Left colon (tissue), 2 donors: ENCODE measurements at regions not wholly inside any gene's neighbourhood (a gene's known extent, or its start where the extent isn't known, plus 50 kb on each side); places are given as distances from the start of the nearest gene placed in this dataset.
A peak's percentile ranks its signal among the peaks of the same experiment; 100 is the strongest.

Source experiments
- ATAC-seq: fragments of 200-7000 bp; cut with Tn5 transposase; one replicate; pipeline ENCODE4 v1.9.1; 2020; ENCODE audit warnings: mild to moderate bottlenecking, moderate library complexity
- DNase-seq, 2 donors: peaks; one replicate each; pipeline ENCODE4 v3.0.0-alpha.2; 2020
- intact Hi-C, 2 donors: fragments of 100-400 bp; cut with DNase I in 1 of 2; cut with micrococcal nuclease in 1 of 2; formaldehyde crosslinking; loops; one replicate each; pipeline versions ENCODE4 v1.11.2 to v1.14.0; 2022; cut with DNase I, micrococcal nuclease
- donor health status: DM: no; HTN: no; CAD: no.
- donor health status: DM: yes; HTN: yes; CAD: no.

DNA sequence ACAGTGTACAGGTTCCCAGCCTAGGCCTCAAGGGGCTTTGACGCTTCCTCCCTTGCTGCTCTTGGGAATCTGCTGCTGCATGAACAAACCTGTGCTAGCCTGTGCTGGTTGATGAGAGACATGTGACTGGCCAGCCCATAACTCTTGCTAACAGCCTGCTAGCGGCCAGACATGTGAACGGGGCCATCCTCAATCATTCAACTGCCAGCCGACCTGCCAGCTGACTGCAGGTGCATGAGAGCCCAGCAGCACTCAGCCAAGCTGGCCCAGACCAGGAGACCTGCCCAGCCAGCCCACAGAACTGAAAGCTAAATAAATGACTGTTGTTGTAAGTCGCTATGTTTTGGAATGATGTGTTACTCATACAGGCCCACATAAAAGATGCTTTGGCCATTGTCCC, 82.4 kb upstream of the DLG1 start:
- DNase-seq (no peak), ATAC-seq (no peak)
- intact Hi-C loops, result no loop called here

DNA sequence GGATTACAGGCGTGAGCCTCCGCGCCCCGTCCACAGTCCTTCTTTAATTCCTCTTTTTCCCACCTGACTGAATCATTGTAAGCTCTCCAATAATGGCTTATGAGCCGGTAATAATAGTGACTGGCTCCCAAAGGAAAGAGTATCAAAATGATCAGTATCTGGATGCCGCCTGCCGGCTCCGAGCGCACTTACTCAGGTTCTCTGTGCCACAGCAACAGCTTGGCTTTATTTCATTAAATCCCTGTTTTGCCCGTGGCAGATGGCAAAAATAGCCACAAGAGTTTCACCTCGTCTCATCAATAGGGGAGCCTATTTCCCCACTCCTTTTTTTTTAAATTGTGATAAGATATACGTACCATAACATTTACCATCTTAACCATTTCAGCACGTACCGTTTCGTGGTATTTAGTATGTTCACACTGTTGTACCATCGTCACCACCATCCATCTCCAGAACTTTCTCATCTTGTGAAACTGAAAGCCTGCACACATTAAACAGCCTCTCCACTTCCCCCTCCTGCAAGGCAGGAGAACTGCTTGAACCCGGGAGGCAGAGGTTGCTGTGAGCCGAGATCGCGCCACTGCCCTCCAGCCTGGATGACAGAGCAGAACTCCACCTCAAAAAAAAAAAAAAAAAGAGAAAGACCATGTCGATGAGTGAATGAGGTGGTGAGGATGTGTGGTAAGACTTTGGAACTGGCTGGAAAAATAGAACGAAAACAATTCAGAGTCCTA, 80.7 kb upstream of the DLG1 start:
- ATAC-seq (no peak), DNase-seq (no peak)
- intact Hi-C loops, result no loop called here

DNA sequence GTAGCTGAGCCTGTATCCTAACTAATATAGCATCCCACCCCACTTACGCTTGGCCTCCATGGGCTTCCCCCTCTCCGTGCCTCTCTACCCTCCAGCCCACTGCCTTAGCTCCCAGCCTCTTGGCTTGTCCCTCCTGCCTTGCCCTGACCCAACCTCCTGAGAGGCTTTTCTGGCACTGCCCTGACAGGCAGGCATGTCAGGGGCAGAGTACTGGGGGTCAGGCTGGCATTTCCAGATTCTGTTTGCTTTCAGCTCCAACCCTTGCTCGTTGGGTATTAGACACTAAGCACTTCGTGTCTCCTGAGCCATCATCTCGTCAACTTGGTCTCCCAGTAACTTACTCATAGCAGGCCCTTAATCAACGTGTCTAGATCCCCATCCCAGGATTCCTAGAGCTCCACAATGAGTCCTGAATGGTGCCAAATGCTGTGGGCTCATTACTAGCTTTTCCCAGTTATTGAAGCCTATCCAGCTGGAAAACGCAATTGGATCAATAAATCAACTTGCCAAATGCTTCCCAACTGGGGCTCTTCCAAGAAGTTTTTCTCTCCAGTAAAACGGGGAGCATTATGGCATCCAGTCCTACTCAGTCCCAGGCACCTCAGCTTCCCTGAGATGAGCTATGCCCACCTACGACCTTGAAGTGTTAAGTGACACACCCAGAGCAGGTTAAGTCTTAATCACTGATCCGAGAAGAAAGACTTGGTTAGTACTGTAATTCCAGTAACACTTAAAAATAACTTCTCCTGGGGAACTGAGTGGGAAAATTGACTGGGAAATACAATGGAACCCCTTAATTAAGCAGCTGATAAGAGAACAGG, 78.5 kb upstream of the DLG1 start:
- intact Hi-C loops, result no loop called here
- no peak for ATAC-seq
- no peak for DNase-seq

DNA sequence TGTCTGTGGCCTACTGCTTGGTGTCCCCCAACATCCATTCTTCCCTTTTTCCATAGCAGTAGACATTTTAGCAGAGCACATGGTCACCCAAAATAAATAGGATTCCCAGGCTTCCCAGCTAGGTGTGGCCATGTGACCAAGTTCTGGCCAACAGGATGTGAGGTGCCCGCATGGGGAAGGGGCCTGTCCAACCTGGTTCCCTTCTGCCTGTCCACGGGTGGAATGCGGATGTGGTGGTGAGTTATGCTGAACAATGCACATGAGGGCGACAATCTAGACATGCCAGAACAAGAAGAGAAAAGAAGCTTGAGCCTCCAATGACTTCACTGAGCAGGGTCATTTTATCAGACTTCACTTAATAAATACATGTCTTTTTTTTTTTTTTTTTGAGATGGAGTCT, 77.6 kb upstream of the DLG1 start:
- intact Hi-C loops, result no loop called here
- no peak for ATAC-seq
- no peak for DNase-seq

DNA sequence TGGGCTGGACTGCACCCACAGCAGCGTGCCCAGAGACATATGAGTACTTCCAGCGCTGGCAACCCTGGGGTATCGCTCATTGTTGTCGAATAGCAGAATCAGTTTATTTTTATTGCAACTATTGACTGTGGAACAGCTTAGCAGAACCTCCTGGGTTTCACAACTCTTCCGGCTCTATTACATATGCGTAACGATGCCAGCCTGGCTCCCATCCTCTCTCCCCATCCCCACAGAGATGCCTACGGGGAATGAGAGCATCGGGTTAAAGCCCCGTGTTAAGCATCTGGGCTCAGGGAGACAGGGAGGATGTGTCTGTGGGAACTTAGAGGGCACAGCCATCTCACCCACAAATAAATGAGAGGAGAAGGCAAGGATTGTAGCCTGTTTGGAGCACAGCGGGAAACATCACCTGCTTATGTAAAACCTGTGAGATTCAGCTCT, 76.6 kb upstream of the DLG1 start:
- intact Hi-C loops, result no loop called here
- DNase-seq (no peak), ATAC-seq (no peak)

DNA sequence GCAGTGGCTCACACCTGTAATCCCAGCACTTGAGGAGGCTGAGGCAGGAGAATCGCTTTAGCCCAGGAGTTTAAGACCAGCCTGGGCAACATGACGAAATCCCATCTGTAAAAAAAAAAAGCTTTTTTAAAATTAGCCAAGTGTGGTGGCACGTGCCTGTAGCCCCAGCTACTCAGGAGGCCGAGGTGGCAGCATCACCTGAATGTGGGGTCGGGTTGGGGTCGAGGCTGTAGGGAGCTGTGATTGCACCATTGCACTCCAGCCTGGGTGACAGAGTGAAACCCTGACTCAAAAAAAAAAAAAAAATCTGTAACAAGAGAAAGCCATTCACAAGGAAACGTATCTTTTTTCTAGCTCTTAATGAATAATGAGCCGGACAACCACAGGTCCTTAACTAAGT, 74.7 kb upstream of the DLG1 start:
- ATAC-seq (no peak), DNase-seq (no peak)
- intact Hi-C loops, result no loop called here

DNA sequence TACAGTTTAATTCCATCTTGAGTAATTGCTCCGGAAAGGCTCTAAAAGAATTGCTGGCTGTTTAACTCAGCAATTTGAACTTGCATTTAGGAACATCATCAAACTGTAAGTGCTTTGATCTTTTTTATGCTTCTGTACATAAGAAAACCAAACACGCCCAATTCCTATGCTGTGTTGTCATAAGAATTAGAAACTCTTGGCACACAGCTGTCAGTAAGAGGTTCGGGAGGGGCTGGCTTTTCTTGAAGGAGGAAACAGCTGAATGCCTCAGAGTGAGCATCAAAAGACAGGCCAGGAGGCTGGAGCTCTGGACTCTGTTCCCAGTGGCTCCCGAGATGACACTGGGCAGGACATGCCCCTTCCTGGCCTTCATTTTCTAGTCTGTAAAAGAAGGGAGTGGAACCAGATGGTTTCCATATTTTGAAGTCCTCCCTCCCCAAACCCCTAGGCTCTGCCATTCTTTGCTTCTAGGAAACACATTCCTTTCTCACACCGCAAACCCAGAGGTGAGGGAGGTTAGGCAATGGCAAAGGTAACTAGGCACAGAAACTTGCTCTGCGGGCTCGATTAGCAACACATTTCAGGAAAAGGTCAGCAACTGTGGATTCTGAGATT, 73.7 kb upstream of the DLG1 start:
- intact Hi-C loops, result no loop called here
- DNase-seq, result peak; percentile 37 to 70
- ATAC-seq, result peak; percentile 97

DNA sequence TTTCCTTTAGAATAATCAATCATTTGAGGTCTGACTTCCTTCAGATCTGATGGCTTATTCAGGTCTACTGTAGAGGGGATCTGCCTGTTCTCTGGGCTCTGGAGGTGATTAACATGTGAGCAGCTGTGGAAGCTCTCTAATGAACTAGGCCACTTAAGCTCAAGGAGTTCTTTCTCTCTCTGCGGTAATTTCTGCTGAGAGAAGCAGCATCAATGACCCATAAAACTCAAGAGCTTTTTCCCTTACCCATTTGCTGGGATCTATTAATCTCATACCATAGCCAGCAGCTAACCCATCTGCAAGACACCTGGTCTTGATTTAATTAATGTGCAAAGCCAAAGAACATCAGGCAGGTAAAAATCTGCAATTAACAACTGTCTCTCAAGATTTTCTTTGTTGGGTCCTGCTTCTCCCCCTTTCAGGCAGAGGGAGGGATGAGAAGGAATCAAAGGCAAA, 73.2 kb upstream of the DLG1 start:
- ATAC-seq, result no peak
- no peak for DNase-seq
- intact Hi-C loops, result no loop called here

DNA sequence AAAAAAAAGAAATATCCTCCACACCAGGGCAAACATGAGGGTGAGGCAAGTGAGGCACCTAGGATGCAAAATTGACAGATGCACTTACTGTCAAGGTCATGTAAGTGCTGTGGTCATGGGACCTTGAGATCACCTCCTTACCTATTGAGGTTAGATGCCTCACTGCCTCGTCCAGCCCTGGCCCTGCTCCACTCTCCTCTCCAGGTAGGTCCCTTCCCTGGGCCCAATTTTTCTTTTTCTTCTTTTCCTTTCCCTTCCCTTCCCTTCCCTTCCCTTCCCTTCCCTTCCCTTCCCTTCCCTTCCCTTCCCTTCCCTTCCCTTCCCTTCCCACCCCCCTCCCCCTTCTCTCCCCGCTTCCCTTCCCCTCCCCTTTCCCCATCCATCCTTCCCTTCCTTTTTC, 71.1 kb upstream of the DLG1 start:
- no peak for DNase-seq
- intact Hi-C loops, result no loop called here
- no peak for ATAC-seq

DNA sequence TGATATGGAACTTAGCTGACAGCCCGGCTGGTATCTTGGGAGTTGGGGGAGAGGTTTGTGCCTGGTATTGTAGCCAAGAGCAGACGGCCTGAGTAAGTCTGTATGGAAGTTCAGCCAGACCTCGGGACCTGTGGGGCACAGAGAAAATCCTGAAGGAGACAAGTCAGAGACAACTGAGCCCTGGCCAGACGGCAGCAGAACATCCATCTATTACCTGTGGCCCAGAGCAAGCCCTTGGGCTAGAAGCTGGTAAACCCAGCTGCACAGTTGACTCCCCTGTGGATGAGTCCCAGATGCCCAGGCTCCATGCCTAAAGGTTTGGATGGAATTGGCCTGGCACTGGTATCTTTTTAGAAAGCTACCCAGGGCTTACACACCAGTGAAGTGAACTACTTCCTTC, 70.4 kb upstream of the DLG1 start:
- DNase-seq (no peak), ATAC-seq (no peak)
- intact Hi-C loops, result no loop called here

DNA sequence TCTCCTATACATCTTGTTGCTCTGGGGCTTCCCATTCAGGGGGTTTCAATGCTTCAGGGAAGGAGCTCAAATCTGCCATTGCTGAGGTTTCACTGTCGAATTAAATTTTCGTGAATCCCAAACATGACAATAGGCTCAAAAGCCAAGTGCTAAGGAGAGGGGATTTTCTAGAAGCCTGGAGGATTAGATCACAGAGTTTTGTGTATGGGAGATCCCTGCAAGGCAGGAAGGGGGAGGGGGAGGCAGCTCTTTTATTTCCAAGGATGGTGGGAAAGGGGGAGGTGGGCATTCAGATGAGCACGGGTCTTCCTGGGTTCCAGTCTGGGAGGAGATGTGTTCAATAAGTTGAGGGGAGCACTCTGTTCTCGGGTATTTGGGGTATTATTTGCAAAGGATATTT, 69.9 kb upstream of the DLG1 start:
- DNase-seq (no peak), ATAC-seq (no peak)
- intact Hi-C loops, result no loop called here

DNA sequence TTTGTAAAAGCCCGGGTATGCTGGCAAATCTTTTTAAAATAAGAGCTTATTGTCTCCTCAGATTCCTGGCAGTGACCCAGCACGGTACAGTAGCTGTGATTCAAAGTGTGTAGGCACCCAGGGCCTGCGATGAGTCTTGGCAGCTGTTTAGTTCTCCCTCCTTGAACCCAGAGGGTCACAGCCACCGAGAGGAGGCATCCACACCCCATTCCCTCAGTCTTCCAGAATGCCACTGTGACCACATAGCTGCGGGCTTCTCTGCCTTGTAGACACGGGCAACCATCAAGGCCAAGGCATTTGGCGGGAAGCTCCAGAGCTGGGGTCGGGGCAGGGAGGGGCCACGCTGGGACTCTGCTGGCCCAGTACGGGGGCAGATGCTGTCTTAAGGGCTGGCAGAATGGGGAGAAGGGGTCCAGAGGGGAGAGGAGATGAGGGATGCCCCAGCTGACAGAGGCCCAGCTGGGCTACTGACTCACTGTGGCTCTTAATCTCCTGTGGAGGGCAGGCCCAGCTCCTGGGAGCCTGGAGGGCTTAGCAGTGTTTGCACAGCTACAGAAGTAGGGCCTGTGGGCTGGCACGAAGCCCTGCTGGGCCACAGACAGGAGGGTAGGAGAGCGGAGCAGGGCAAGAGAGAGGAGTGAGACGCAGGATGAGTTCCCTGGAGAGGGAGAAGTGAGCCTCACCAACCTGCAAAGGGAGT, 68.8 kb upstream of the DLG1 start:
- DNase-seq (no peak), ATAC-seq (no peak)
- intact Hi-C loops, result no loop called here

DNA sequence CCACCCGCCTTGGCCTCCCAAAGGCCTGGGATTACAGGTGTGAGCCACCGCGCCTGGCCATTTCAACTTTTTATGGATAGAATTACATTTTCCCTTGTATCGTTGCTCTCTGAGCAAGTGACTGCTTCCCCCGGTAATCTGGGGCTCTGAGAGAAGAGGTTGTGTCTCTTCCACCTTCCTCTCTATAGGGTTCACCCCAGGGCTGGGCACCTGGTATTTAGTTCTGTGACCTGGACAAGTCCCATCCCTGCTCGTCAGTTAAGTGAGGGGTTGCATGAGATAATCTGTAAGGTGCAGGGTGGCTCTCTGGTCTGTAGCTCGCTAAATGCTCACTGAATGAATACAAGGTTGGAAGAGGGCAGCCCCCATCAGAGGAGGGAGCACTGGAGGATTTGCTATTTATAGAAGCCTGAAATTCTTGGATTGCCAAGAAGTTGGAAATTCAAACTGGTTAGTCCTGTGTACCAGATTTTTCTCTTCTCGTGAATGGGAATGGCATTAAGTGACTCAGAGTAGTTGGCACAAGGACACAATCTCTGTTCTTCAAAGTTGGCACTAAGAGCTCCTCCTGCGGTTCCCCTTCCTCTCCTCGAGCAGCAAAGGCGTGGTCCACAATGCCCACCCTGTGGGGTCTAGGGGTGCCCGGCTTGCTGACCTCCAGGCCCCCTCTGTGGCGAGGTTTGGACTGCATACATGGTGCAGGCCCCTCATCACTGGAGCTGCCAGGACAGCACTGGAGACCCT, 68.1 kb upstream of the DLG1 start:
- intact Hi-C loops, result no loop called here
- DNase-seq (no peak), ATAC-seq (no peak)

DNA sequence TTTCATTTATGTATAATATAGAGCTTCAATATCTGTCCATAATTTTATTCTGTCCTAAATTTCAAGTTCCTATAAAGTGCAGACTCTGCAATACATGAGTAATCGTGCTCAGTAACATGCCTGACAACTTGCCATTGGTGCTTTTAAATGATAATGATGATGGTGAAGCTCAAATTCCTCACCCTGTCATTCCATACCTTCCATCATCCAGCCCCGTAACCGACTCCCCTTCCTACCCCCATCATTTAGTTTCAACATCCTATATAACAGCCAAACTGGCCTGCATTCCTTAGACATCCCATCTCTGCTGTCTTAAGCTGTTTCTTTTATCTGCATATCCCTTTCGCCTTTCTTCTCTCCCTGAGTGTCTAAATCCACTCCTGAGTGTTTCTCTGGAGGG, 67.2 kb upstream of the DLG1 start:
- intact Hi-C loops, result no loop called here
- ATAC-seq (no peak), DNase-seq (no peak)

DNA sequence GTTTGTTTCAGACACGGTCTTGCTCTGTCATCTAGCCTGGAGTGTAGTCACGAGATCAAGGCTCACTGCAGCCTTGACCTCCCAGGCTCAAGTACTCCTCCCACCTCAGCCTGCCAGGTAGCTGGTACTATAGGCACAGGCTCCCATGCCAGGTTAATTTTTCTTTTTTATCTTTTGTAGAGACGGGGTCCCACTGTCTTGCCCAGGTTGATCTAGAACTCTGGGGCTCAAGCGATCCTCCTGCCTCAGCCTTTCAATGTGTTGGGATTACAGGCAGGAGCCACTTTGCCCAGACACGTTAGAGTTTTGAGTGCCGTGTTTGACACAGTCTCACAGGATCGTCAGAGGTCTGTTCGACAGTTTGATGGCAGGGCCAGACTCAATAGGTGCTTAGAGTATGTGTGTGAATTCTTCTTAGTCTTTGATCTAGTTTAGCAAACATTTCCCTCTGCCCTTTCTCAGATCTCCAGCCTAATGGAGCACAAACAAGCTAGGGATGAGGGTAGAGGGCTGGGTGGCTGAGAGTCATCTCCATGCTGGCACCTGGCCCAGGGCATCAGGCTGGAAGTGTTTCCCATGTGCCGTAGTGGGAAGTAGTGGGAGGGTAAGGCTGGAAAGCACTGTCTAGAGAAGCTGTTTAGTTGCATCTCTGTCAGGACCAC, 66.1 kb upstream of the DLG1 start:
- DNase-seq, result no peak
- intact Hi-C loops, result no loop called here
- ATAC-seq, result no peak

DNA sequence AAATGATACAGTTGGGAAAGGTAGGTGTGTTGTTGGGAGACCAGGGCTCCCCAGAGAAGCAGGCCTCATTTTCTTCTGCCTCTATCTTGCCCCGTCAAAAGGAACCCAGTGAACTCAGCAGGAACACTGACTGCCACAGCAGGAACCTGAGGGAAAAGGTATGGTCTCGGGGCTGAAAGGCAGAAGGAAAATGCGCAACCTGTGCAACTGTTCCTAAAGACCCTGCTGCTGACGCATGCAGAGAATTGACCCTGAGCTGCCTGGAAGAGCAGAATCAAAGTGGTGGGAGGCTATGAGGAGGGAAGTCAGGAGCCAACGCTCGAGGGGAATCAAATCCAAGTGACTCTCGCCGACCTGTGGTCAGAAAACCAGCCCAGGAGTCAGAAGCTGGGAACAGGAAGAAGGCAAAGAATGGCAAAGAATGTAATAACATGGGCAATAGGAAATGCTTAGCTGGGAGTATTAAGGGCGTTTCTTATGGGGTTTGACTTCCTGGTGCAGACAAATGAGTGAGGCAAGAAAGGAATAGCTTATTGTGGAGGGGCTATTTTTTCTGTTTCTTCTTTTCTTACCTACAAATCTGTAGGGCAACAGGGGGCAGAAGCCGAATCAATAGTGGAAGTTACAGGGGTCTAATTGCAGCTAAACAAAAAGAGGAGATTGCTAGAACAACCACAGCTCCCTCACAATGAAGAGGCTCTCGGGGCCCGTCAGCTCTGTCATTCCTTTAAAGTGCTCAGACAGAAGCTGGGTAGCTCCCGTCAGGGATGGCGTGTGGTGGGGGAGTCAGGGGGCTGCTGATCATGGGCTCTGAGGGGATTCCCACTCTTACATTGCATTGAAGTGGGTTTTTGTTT, 65.4 kb upstream of the DLG1 start:
- ATAC-seq, result peak; percentile 97
- intact Hi-C loops, result no loop called here
- DNase-seq, result no peak

DNA sequence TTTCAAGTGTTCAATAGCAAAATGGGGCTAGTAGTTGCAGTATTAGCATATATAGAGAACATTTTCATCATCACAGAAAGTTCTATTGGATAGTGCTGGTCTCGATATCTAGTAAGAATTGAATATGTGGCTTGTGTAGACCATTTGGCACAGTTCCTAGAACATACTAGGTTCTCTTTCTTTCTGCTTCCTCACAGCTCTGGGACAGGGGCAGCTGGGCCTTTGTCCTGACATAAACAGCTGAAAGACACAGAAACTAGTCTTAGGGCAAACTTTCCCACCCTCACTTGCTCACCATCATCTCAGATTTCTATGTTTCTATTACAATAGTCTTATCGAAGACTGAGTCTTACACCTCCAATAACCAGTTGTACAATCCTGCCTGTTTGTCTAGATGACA, 63.7 kb upstream of the DLG1 start:
- no peak for ATAC-seq
- intact Hi-C loops, result no loop called here
- DNase-seq, result no peak
